Stimulated activated CD4-positive, alpha-beta T cell treated with anti-CD3 and anti-CD28 coated beads, Interleukin-1b, Interleukin-23, amount 100 ng/mL, for 4 hours (primary cell): ENCODE measurements at regions not wholly inside any gene's neighbourhood (a gene's known extent, or its start where the extent isn't known, plus 50 kb on each side); places are given as distances from the start of the nearest gene placed in this dataset.
"Not testable (repeated sequence)": the region's sequence is repeated elsewhere in the genome, so short reads cannot be mapped to it uniquely, and the experiment has no call there.

ENCODE experiments used
- DNase-seq, 2 donors: peaks; one replicate each; pipeline ENCODE4 v3.0.0-alpha.2; 2020; ENCODE audit warnings: low read depth in 2 of 2

GRCh38 chr3:87895983-87896382 is 162.8 kb downstream of the CGGBP1 start:
- no peak for DNase-seq

- no peak for DNase-seq
Observed at GRCh38 chr3:87873136-87873535, 185.7 kb downstream of the CGGBP1 start.

GRCh38 chr3:87867001-87867400 is 191.8 kb downstream of the CGGBP1 start:
- no peak for DNase-seq

GRCh38 chr3:87856126-87856525 is 202.7 kb downstream of the CGGBP1 start:
- DNase-seq: no peak

- no peak for DNase-seq
Observed at GRCh38 chr3:87855616-87856015, 203.2 kb downstream of the CGGBP1 start.

- no peak for DNase-seq
Observed at GRCh38 chr3:87855211-87855610, 203.6 kb downstream of the CGGBP1 start.

- no peak for DNase-seq
Observed at GRCh38 chr3:87848003-87848402, 210.8 kb downstream of the CGGBP1 start.

GRCh38 chr3:87837076-87837475 is 221.7 kb downstream of the CGGBP1 start:
- no peak for DNase-seq

GRCh38 chr3:87836026-87836425 is 222.8 kb downstream of the CGGBP1 start:
- DNase-seq: no peak

- no peak for DNase-seq
Observed at GRCh38 chr3:87835236-87835635, 223.6 kb downstream of the CGGBP1 start.

- DNase-seq: no peak
Observed at GRCh38 chr3:87834327-87834726, 224.5 kb downstream of the CGGBP1 start.

- no peak for DNase-seq
Observed at GRCh38 chr3:87833039-87833377, 225.8 kb downstream of the CGGBP1 start.

GRCh38 chr3:87828046-87828445 is 230.8 kb downstream of the CGGBP1 start:
- DNase-seq: no peak

GRCh38 chr3:87822563-87822962 is 236.2 kb downstream of the CGGBP1 start:
- DNase-seq: no peak

- not testable (repeated sequence) for DNase-seq
Observed at GRCh38 chr3:87813503-87813902, 245.3 kb downstream of the CGGBP1 start.

GRCh38 chr3:87811953-87812352 is 246.9 kb downstream of the CGGBP1 start:
- no peak for DNase-seq

GRCh38 chr3:87810452-87811016 is 248.3 kb downstream of the CGGBP1 start:
- no peak for DNase-seq

- no peak for DNase-seq
Observed at GRCh38 chr3:87805670-87806069, 253.1 kb downstream of the CGGBP1 start.

- no peak for DNase-seq
Observed at GRCh38 chr3:87801409-87801808, 257.4 kb downstream of the CGGBP1 start.

- DNase-seq: no peak
Observed at GRCh38 chr3:87800516-87800915, 258.3 kb downstream of the CGGBP1 start.

GRCh38 chr3:87798567-87798947 is 260.2 kb downstream of the CGGBP1 start:
- DNase-seq: no peak

GRCh38 chr3:87797872-87798566 is 260.8 kb downstream of the CGGBP1 start:
- no peak for DNase-seq

- DNase-seq: no peak
Observed at GRCh38 chr3:87796843-87797185, 262.0 kb downstream of the CGGBP1 start.
